ENCODE measurements at regions not wholly inside any gene's neighbourhood (a gene's known extent, or its start where the extent isn't known, plus 50 kb on each side); places are given as distances from the start of the nearest gene placed in this dataset.
"Not testable (repeated sequence)": the region's sequence is repeated elsewhere in the genome, so short reads cannot be mapped to it uniquely, and the experiment has no call there.

GRCh38 chr13:53382008-53382407, 353.4 kb downstream of the OLFM4 start:
- DNase-seq (ENCODE audit: low read depth) = no peak

GRCh38 chr13:53398051-53398450, 369.4 kb downstream of the OLFM4 start:
- no peak for DNase-seq (ENCODE audit: low read depth)

- DNase-seq (ENCODE audit: low read depth) = no peak
Measured at GRCh38 chr13:53405616-53406015, 377.0 kb downstream of the OLFM4 start.

- DNase-seq (ENCODE audit: low read depth) = no peak
Measured at GRCh38 chr13:53408306-53408705, 379.7 kb downstream of the OLFM4 start.

- DNase-seq (ENCODE audit: low read depth) = no peak
Measured at GRCh38 chr13:53408847-53409568, 380.4 kb downstream of the OLFM4 start.

GRCh38 chr13:53411463-53411862, 382.9 kb downstream of the OLFM4 start:
- DNase-seq (ENCODE audit: low read depth) = no peak

- DNase-seq (ENCODE audit: low read depth) = no peak
Measured at GRCh38 chr13:53415135-53415534, 386.5 kb downstream of the OLFM4 start.

GRCh38 chr13:53417601-53418000, 389.0 kb downstream of the OLFM4 start:
- no peak for DNase-seq (ENCODE audit: low read depth)

GRCh38 chr13:53422415-53422814, 393.8 kb downstream of the OLFM4 start:
- DNase-seq (ENCODE audit: low read depth) = no peak

GRCh38 chr13:53436396-53436795, 407.8 kb downstream of the OLFM4 start:
- no peak for DNase-seq (ENCODE audit: low read depth)

- no peak for DNase-seq (ENCODE audit: low read depth)
Measured at GRCh38 chr13:53439439-53440225, 411.0 kb downstream of the OLFM4 start.

- DNase-seq (ENCODE audit: low read depth) = no peak
Measured at GRCh38 chr13:53442979-53443378, 414.4 kb downstream of the OLFM4 start.

- DNase-seq (ENCODE audit: low read depth) = no peak
Measured at GRCh38 chr13:53445686-53446085, 417.1 kb downstream of the OLFM4 start.

GRCh38 chr13:53447456-53447855, 418.8 kb downstream of the OLFM4 start:
- no peak for DNase-seq (ENCODE audit: low read depth)

- DNase-seq (ENCODE audit: low read depth) = no peak
Measured at GRCh38 chr13:53447863-53448262, 419.2 kb downstream of the OLFM4 start.

- DNase-seq (ENCODE audit: low read depth) = not testable (repeated sequence)
Measured at GRCh38 chr13:53452263-53452808, 423.7 kb downstream of the OLFM4 start.

- no peak for DNase-seq (ENCODE audit: low read depth)
Measured at GRCh38 chr13:53460796-53461195, 432.2 kb downstream of the OLFM4 start.

- no peak for DNase-seq (ENCODE audit: low read depth)
Measured at GRCh38 chr13:53463106-53463505, 434.5 kb downstream of the OLFM4 start.

- no peak for DNase-seq (ENCODE audit: low read depth)
Measured at GRCh38 chr13:53466576-53466975, 438.0 kb downstream of the OLFM4 start.

GRCh38 chr13:53473397-53473796, 444.8 kb downstream of the OLFM4 start:
- DNase-seq (ENCODE audit: low read depth) = no peak

GRCh38 chr13:53474878-53475277, 446.3 kb downstream of the OLFM4 start:
- no peak for DNase-seq (ENCODE audit: low read depth)

GRCh38 chr13:53490752-53491151, 462.1 kb downstream of the OLFM4 start:
- DNase-seq (ENCODE audit: low read depth) = no peak

GRCh38 chr13:53494406-53494805, 465.8 kb downstream of the OLFM4 start:
- no peak for DNase-seq (ENCODE audit: low read depth)
